Stimulated activated CD8-positive, alpha-beta memory T cell treated with anti-CD3 and anti-CD28 coated beads, Interleukin-15, amount 100 ng/mL, for 4 hours (primary cell): ENCODE measurements at regions not wholly inside any gene's neighbourhood (a gene's known extent, or its start where the extent isn't known, plus 50 kb on each side); places are given as distances from the start of the nearest gene placed in this dataset.
"Not testable (repeated sequence)": the region's sequence is repeated elsewhere in the genome, so short reads cannot be mapped to it uniquely, and the experiment has no call there.

Experiments used
- DNase-seq, 2 donors: peaks; one replicate each; pipeline ENCODE4 v3.0.0-alpha.2; 2020; ENCODE audit warnings: low read depth in 2 of 2

DNA sequence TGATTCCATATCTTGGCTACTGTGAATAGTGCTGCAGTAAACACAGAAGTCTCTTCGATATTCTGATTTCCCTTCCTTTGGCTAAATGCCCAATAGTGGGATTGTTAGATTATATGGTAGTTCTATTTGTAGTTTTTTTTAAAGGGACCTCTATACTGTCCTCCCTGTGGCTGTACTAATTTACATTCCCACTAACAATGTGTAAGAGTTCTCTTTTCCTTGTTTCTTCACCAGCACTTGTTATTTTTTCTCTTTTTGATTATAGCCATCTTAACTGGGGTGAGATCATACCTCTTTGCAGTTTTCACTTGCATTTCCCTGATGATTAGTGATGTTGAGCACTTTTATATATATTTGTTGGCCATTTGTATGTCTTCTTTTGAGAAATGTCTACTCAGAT lies 102.0 kb downstream of the CARTPT start:
- DNase-seq, result no peak

DNA sequence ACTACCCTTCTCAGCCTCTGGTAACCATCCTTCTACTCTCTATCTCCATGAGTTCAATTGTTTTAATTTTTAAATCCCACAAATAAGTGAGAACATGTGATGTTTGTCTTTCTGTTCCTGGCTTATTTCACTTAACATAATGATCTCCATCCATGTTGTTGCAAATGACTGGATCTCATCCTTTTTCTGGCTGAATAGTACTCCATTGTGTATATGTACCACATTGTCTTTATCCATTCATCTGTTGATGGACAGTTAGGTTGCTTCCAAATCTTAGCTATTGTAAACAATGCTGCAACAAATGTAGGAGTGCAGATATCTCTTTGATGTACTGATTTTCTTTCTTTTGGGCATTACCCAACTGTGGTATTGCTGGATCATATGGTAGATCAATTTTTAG lies 103.0 kb downstream of the CARTPT start:
- DNase-seq, result not testable (repeated sequence)

GRCh38 chr5:71825992-71826391 lies 106.9 kb downstream of the CARTPT start:
- DNase-seq, result no peak

DNA sequence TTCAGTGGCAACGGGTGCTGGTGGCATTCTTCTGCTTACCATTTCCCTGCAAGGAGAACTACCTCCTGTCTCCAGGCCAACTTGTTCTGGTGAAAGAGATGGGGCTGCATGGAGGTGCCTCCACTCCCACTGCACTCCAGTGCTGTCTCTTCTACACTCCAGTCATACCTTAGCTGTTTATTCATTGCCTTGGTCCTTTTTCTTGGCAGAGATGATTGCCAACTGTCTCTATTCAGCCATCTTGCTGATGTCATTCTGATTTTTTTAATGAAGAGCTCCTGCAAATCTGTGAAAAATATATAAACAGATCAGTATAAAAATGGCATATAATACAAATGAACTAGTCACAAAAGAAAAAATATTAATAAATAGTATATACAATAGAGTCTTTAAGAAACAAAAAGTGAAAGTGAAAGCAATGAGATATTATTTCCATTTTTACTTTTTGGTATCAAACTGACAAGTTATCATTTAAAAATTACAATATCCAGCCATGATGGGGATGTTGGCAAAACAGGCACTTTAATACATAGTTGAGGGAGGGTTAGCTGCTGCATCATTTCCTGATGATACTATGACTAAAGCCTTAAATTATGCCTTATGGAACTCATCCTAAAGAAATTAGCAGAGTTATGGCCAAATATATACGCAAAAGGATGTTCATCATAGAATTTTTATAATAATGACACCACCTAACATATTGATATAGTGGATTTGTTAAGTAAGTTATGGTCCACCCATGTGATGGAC lies 109.4 kb downstream of the CARTPT start:
- no peak for DNase-seq

DNA sequence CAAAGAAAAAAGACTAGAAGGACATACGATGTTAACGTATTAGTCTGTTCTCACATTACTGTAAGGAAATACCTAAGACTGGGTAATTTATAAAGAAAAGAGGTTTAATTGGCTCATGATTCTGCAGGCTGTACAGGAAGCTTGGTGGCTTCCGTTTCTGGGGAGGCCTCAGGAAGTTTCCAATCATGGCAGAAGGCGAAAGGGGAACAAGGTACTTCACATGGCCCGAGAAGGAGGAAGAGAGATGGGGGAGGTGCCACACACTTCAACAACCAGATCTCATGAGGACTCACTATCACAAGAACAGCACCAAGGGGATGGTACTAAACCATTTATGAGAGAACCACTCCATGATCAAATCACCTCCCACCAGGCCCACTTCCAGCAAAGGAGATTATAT lies 110.1 kb downstream of the CARTPT start:
- no peak for DNase-seq

DNA sequence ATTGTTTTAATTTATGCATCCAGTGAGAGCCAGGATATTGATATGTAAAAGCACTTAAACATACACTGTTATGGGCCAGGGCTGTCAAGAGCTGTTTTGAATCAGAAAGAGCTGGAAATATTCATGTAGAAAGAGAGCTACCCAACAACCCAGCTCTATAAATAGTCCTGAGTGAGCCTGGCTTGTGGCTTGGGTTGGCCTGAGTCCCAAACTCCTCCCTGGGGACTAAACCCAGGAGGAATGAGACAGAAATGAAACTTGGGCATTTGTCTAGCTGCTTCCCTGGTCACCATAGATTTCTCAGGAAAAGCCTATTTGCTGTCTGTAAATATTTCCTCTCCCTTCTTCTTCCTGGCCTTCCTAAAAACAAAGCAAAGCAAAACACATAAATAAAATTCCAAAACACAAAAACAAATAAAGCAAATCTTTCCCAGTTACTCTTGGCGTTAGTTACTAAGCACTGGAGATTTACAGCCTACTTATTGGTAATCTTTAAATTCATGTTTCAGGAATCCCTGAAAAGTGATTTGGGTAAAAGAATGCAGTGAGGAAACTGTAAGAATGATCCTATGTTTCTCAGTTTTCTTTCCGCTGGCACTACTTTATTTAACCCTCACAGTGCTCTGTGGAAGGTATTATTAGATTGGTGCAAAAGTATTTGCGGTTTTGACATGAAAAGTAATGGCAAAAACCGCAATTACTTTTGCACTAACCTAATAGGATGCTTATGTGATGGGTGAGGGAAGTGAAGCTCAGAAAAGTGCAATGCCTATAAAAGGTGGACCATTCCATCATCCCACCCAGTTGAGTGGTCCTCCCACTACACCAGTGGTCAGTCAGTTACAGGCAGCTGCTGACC lies 111.8 kb downstream of the CARTPT start:
- no peak for DNase-seq

GRCh38 chr5:71832812-71833715 lies 114.0 kb downstream of the CARTPT start:
- no peak for DNase-seq

DNA sequence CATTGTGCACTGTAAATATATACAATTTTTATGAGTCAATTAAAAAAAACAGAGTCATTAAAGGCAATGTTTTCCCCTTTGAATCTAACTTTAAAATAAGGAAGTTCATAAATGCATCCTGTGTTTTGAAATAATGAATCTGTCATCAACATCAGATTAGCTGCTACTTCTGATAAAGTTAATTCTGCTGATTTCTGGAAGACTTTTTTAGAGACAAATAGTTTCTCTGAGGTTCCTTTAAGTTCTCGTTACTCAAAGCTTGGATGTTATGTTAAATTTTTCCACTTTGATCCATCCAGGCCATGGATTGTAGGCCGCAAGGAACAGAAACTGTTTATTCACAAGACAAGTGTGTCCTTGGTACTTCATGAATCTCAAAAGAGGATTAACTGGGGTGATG lies 115.5 kb downstream of the CARTPT start:
- DNase-seq, result no peak

DNA sequence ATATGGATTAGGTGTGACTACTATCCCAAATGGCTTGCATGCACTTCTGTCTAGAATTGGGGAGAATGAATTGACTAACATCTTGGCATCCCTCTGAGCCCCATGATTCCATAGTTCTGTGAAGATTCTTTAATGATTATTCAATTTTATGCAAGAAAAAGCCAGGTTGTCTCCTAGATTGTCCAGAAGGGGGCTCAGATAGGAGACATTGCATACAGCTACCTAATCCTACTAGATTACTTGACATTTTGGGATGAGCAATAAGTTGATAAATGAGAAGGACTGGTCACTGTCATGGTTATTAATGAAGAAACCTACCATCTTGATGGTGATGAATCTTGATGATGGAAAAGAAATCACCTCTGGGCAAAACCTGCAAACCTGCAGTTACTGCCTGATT lies 117.0 kb downstream of the CARTPT start:
- DNase-seq, result no peak

DNA sequence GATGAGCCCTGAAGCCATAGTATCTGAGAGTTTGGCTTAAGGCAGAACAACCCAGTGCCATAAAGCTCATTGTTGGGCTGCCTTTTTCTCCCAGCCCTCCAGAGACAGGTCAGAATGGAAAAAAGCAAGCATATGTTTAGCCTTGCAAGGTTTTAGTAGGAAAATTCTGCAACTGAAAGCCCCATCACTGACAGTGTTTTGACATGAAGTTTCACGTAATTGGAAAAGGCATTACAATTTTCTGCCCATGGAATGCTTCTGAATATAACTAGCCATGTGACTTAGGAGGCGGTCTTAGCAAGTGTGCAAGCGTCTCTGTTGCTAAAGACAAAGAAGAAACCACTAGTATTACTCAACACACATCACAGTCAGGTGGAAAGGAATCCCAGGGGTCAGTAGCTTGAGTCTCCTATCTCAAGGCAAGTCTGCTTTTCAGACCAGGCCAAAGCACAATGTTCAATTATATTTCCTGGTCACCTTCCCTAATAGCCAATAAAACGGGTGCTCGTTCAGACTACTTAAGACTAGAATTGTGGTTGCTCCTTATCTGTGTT lies 117.6 kb downstream of the CARTPT start:
- DNase-seq, result no peak

- no peak for DNase-seq
Observed at GRCh38 chr5:71838286-71838685, 119.2 kb downstream of the CARTPT start.

DNA sequence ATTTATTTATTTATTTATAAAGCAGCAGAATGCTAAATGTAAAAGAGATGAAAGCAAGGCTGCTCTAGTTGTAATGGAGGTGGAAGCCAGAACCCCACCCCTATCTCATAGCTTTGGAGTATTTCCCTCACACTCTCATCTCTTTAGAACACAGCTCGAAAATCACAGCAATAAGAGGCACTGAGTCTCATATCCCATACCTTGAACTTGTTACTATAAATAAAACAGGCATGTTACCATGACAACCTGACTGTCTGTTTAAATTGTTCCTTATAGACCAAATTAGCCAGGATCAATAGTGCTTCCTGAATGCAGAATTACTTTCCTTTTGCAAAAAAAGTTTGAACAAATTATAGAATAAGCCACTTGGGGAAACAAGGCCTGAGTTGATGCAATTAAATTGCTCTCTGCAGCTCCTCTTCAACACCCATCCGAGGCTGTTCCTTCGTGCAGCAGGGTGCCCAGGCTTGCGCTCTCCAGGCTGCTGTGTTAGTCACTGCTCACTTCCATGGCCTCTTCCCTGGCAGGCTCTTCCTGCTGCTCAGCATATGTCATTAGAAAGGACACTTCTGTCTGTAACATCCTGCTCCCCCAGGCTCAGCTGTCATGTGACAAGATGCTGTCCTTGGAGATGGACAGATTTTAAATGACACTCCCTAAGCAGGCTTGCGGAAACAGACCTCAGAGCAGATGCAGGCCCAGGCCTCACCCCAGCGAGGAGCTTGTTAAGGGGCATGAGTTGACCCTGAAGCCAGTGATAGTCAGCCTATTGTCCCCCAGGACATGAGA lies 120.2 kb downstream of the CARTPT start:
- DNase-seq, result no peak

GRCh38 chr5:71841107-71841506 lies 122.0 kb downstream of the CARTPT start:
- no peak for DNase-seq

GRCh38 chr5:71843111-71843510 lies 124.0 kb downstream of the CARTPT start:
- no peak for DNase-seq

DNA sequence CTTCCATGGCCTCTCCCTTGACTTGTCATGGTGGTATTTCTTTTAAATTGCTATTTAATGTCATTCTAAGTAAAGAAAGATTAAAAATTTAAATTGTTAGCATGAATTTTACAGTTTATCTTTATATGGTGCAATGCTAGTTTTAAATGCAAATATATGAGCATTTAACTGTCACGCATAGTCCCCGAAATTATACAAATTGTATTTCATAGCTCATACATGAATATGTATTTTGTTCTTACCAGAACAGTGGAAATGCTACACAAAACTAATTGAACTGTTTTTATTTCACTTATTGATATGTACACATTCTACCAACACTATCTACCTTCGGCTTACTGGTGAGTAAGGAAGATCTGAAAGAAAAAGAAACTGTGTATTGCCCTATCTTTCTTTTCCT lies 125.8 kb downstream of the CARTPT start:
- no peak for DNase-seq

GRCh38 chr5:71859515-71859914 lies 140.4 kb downstream of the CARTPT start:
- no peak for DNase-seq

GRCh38 chr5:71860048-71860447 lies 141.0 kb downstream of the CARTPT start:
- DNase-seq, result no peak

DNA sequence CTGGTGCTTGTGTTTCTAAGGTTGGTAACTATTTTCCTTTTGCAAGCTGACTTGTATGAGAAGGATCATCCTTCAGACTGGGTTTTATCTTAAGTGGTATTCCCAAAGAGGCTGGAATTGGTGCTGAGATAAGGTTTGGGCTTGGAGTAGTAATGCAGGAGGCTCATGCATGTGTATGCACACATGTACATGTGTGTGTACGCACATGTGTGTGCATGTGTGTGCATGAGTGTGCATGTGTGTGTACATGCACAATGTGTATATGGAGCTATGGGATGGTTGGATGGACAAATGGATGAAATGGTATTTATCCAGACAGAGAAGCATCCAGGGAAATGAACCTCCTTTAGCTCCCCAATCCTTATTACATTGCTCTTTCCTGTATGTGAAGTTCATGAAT lies 142.6 kb downstream of the CARTPT start:
- DNase-seq, result no peak

DNA sequence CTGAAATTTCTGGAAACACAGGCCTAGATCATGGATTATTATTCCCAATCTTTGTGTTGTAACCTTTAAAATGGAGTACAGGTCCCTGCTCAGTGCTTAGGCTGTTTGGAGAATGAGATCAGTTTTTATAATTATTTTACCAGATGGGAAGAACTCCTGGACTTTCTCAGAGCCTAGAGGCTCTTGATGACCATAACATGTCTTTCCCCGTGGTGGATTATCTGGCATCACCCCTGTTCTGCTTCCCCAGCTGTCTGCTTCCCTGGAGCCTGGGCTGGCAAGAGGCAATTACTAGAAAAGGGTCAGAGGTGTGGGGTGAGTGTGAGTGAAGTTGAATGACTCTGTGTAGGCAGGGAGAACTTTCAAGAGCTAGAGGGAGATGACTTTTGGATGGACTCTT lies 143.0 kb downstream of the CARTPT start:
- DNase-seq, result no peak

GRCh38 chr5:71862507-71863060 lies 143.5 kb downstream of the CARTPT start:
- DNase-seq, result no peak
